GM12891 (cell line): ENCODE measurements at regions not wholly inside any gene's neighbourhood (a gene's known extent, or its start where the extent isn't known, plus 50 kb on each side); places are given as distances from the start of the nearest gene placed in this dataset.
A peak's percentile ranks its signal among the peaks of the same experiment; 100 is the strongest.

Experiments
- DNase-seq: peaks from one replicate; pipeline ENCODE4 v3.0.0; 2011; ENCODE audit warnings: low spot score; ENCODE audit not compliant: insufficient read length
- FAIRE-seq: peaks from 2 replicates; lab custom pipeline; 2011; peaks lifted over from hg19 to GRCh38; lab: Jason Lieb, UNC
- PAX5 ChIP-seq: IDR thresholded peaks from 2 replicates; pipeline ENCODE4 v1.6.1; 2011; ENCODE audit warnings: low read length, moderate library complexity, mild to moderate bottlenecking; ENCODE audit not compliant: insufficient read depth, severe bottlenecking
- POLR2A ChIP-seq: IDR thresholded peaks from 2 replicates; pipeline ENCODE4 v1.6.1; 2011; ENCODE audit warnings: low read depth, low read length, control low read depth
- POLR2AphosphoS5 ChIP-seq: IDR thresholded peaks from 2 replicates; pipeline ENCODE4 v1.6.1; 2011; ENCODE audit warnings: low read depth, low read length, control low read depth
- POU2F2 ChIP-seq: IDR thresholded peaks from 2 replicates; pipeline ENCODE4 v1.6.1; 2011; ENCODE audit warnings: low read depth, mild to moderate bottlenecking, control low read depth, low read length, moderate library complexity
- SPI1 ChIP-seq: IDR thresholded peaks from 2 replicates; pipeline ENCODE4 v1.6.1; 2011; ENCODE audit warnings: low read depth, low read length, control low read depth
- TAF1 ChIP-seq: IDR thresholded peaks from 2 replicates; pipeline ENCODE4 v1.6.1; 2011; ENCODE audit warnings: low read depth, low read length, control low read depth

DNA sequence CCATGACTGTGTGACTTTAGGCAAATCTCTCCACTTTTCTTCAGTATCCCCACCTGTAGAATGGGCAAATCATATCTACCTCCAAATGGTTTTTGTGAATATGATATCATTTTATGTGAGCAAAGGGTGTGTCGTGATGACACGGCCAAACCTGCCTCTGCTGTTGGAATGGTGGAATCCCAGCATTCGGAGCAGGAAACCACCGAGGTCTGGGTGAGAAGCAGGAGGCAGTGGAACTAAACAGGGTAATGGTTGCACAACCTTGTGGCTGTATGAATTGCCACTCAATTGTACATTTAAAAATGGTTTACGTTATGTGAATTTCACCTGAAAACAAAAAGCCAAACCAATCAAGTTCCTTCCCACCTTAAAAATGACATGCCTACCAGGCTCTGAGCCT lies 131.4 kb upstream of the ZMIZ1 start:
- no peak for DNase-seq
- TF ChIP-seq POLR2AphosphoS5 (no peak), PAX5 (no peak)
- FAIRE-seq, result no peak

DNA sequence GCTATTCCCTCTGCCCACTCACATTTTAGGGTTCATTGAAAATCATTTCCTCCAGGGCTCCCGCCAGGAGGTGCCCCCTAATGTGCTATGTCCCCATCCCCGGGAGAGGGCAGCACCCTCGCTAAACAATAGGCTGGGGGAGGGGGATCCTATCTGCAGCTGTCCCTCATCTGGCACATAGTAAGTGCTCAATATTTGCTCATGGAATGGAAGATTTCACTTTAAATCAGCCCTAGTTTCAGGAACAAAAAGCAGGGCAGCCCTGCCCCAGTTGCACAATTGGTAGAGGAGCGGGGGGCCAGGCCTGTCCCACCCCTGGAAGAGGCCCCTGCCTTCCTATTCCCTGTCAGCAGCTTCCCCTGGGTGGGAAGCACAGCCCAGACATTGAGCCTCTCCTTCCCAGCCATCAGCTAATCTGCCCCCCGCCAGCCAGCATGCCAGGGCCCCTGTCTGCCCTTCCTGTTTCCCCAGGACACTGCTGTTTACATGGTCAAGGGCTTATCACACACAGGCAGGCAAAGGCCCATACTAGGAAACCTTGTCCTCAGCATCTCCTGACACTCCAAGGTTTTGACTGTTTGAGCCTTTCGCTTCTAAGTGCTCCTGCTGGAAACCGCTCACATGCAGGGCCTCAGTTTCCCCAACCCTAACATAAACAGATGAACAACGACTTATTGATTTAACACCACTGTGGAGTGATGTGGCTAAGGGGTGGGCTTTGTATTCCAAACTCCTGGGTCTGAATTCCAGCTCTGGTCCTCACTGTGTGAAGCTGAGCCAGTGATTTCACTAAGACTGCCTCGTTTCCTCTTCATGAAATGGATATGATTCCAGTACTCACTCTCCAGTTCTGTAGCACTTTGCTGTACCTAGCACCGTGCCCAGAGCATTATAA lies 130.7 kb upstream of the ZMIZ1 start:
- DNase-seq (peak; percentile 43), FAIRE-seq (no peak)
- TF ChIP-seq PAX5 (no peak), POU2F2 (no peak), POLR2AphosphoS5 (no peak), TAF1 (no peak), POLR2A (no peak), SPI1 (no peak)

DNA sequence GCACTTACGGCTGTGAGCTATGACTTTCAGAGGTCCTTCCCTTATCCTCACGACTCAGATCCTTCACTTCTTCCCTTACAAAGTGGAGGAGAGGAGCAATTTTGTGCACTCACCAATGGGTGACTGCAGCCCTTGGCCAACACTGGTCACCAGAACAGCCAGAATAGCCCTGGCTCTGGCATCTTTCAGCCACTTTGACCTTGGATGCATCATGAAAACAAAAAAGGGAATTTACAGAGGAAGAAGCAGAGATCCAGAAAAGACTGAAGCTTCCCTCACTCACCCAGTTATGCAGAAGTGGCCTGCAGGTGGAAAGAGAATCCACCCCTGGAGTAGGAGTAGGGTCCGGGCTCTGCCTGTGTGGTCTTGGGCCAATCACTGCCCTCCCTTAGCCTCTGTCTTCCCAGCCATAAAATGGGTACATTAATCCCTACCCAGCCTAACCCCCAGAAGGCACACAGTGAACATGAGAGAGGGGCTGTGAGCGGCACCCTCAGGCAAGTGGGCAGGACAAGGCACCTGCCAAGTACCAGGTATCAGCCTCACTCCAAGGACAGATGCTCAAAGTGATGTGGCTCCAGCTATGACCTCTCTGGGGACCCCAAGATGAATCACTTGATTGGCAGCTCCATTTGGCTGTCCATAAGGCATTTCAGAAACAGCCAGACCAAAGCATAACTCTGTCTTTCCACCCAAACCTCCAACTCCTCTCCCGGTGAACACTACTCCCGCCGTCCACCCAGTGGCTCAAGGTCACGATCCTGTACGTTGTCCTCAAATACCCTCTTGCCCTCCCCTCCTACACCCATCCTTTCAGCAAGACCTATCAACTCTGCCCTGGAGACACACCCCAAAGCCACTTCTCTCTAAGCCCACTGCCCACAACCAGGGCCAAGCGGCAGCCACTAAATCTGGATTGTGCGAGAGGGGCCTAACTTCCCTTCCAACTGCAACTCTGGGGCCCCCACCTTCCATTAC lies 129.8 kb upstream of the ZMIZ1 start:
- DNase-seq, result no peak
- no peak for TF ChIP-seq SPI1
- no peak for TF ChIP-seq TAF1
- TF ChIP-seq POLR2AphosphoS5, result no peak
- TF ChIP-seq POLR2A, result no peak
- FAIRE-seq, result no peak

DNA sequence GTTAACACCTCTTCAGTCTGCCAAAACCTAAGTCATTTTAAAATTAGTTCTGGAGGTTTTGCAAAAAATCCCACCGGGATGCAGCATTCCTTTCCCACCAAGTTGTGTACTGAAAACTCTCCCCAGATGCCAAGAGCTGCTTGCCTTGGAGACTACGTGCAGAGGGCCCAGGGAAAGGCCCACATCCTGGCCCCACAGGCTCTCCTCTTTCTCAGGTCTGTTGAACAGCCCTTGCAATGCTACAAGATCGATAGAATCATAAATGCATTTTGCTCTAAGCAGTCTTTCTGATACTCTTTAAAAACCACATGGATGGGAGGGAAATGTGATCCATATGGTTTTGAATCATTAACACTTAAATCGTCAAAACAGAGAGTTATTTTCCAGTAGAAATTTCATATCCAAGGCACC lies 126.7 kb upstream of the ZMIZ1 start:
- FAIRE-seq, result no peak
- TF ChIP-seq POU2F2 (no peak), TAF1 (no peak), PAX5 (no peak), SPI1 (no peak), POLR2A (no peak), POLR2AphosphoS5 (no peak)
- no peak for DNase-seq

DNA sequence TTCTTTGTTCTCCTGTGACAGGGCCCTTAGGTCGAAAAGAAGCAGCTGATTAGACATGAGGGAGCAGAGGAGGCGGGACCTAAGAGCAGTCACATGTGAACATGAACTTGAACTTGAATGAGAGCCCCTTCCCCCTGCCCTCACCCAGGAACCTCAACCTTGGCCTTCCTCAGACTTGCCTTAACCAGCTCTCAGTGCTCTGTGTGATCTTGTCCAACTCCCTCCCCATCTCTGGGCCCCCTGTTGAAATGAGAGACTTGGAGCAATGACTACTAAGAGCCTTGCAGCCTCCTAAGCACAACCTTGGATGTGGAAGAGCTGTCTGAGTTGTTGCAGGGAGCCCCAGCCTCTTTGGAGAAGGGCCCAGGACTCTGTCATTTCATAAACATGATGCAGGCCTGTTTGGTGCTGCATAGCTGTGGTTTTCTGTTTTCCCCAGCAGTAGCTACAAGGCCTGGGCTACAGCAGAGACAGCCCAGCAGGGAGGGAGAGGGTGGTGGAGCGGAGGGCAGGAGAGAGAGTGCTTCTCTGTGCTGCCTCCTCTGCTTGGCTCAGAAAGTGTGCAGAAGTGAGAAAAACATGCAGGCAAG lies 123.9 kb upstream of the ZMIZ1 start:
- FAIRE-seq (no peak), DNase-seq (no peak)
- TF ChIP-seq POLR2AphosphoS5 (no peak), POU2F2 (no peak), PAX5 (no peak), POLR2A (no peak), SPI1 (no peak), TAF1 (no peak)

DNA sequence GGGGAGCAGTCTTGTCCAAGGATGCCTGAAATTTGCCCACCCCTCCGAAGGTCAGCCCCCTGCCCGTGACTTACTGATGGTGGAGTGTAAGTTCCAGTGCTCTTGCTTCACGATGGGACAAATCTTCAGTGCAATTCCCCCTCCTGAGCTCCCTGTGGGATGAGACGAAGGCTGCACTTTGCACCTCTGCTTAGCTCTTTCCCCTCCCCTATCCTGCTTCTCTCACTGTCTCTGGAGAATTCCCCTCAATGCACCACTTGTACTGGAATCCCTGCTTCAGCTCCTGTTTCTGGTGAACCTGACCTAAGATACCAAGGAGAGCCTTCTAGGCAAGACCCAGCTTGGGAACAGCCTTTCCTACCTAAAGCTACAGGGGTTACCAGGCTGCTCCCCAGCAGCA lies 122.9 kb upstream of the ZMIZ1 start:
- TF ChIP-seq POU2F2 (no peak), PAX5 (no peak), TAF1 (no peak), POLR2A (no peak), SPI1 (no peak), POLR2AphosphoS5 (no peak)
- no peak for DNase-seq
- no peak for FAIRE-seq

DNA sequence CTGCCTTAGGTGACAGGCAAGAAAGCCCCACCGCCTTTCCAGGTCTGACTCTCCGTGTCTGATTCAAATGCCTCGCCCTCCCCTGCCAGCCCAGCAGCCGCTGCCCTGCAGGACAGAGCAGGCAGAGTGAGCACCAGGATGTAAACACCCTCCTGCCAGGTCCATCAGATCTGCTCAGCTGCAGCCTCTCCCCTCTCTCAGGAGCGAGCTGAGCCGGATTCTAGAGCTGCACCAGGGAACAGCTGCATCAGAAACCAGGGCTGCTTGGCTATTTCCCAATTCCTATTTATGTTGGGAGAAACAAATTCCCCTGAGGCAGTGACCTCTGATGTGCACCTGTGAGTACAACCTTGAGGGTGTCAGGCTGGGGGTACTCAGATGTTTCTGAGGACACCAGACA lies 121.5 kb upstream of the ZMIZ1 start:
- no peak for TF ChIP-seq TAF1
- TF ChIP-seq POLR2A, result no peak
- no peak for TF ChIP-seq POU2F2
- TF ChIP-seq POLR2AphosphoS5, result no peak
- TF ChIP-seq SPI1, result no peak
- no peak for TF ChIP-seq PAX5
- FAIRE-seq (no peak), DNase-seq (no peak)

DNA sequence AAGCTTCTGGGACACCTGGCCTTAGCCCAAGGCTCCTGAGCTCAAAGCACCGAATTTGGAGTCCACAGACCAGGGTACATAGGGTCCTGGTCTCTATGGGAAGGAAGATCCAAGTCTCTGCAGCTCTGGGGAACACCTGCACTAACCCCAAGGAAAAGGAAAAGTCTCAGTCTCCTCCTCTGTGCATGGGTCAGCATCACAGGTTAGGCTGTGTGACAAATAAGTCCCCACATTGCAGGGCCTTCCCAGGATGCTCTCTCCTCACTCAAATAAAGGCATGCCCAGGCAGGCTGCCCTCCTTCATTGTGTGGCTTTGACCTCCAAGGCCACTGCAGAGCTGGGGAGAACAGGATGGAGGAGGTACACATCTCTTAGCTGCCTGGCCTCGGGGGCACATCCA lies 121.0 kb upstream of the ZMIZ1 start:
- DNase-seq (no peak), FAIRE-seq (no peak)
- TF ChIP-seq TAF1 (no peak), POLR2AphosphoS5 (no peak), PAX5 (no peak), POLR2A (no peak), SPI1 (no peak), POU2F2 (no peak)

DNA sequence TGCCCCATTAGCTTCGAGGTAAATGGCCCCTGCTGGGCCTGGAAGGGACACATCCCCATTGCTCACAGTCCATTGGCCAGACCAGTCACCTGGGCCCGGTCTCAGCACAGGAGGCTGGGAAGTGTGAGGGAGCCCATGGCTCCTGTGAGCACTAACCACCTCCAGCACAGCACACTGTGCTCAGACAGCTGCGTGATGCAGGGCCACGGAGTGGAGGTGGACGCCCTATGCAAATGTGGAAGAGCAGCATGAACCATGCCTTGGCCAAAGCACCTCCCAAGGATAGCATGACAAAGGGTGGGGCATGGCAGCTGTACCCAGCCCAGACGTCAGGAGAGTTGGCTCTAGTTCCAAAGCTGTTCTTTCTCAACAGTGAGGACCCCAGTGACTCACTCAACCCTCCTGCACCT lies 120.1 kb upstream of the ZMIZ1 start:
- TF ChIP-seq TAF1 (no peak), POLR2A (no peak), SPI1 (no peak), PAX5 (no peak), POLR2AphosphoS5 (no peak), POU2F2 (no peak)
- DNase-seq (no peak), FAIRE-seq (no peak)
